ENCODE measurements at regions not wholly inside any gene's neighbourhood (a gene's known extent, or its start where the extent isn't known, plus 50 kb on each side); places are given as distances from the start of the nearest gene placed in this dataset.

- TF ChIP-seq POLR2A (IDR thresholded peaks at IDR 0.05) (no peak), CTCF (IDR thresholded peaks at IDR 0.05) (no peak)
Measured at GRCh38 chr5:119811458-119811857, 182.1 kb downstream of the FAM170A start.
